ENCODE measurements at regions not wholly inside any gene's neighbourhood (a gene's known extent, or its start where the extent isn't known, plus 50 kb on each side); places are given as distances from the start of the nearest gene placed in this dataset.

GRCh38 chr13:85028035-85028434 lies 771.2 kb downstream of the SLITRK6 start:
- Histone ChIP-seq H3K9me3 (no peaks in the 10 kb centered on the region), H3K27ac (no peak overlapping the region), H3K27me3 (no peaks in the 10 kb centered on the region), H3K4me3 (replicated peaks in 1 of 3) (no peak overlapping the region), H3K4me1 (no peaks in the 10 kb centered on the region), H3K36me3 (no peaks in the 10 kb centered on the region)
- TF ChIP-seq POLR2A (IDR thresholded peaks at IDR 0.05) (no peak), CTCF (IDR thresholded peaks at IDR 0.05) (no peak)
- 91 to 96% methylated on average over 3 of the region's 3 CpGs for WGBS, 2 donors
- intact Hi-C loops (cut with DNase I): no loop called here
- no peak for DNase-seq

- H3K27ac ChIP-seq: no peak overlapping the region
- no peak overlapping the region for H3K4me3 ChIP-seq (replicated peaks in 1 of 3)
- H3K9me3 ChIP-seq: no peaks in the 10 kb centered on the region
- intact Hi-C loops (cut with DNase I): no loop called here
- DNase-seq: no peak
- no peaks in the 10 kb centered on the region for H3K4me1 ChIP-seq
- TF ChIP-seq CTCF (IDR thresholded peaks at IDR 0.05): no peak
- no peak for TF ChIP-seq POLR2A (IDR thresholded peaks at IDR 0.05)
- H3K27me3 ChIP-seq: no peaks in the 10 kb centered on the region
- H3K36me3 ChIP-seq: no peaks in the 10 kb centered on the region
- WGBS, 2 donors: 71 to 73% methylated on average over 1 of the region's 1 CpG
These were observed 780.1 kb downstream of the SLITRK6 start for GRCh38 chr13:85019121-85019520.

- no peak overlapping the region for H3K4me3 ChIP-seq (replicated peaks in 1 of 3)
- H3K27me3 ChIP-seq: no peaks in the 10 kb centered on the region
- no peaks in the 10 kb centered on the region for H3K4me1 ChIP-seq
- TF ChIP-seq CTCF (IDR thresholded peaks at IDR 0.05) (no peak), POLR2A (IDR thresholded peaks at IDR 0.05) (no peak)
- no peak overlapping the region for H3K27ac ChIP-seq
- H3K36me3 ChIP-seq: no peaks in the 10 kb centered on the region
- no peaks in the 10 kb centered on the region for H3K9me3 ChIP-seq
- intact Hi-C loops (cut with DNase I): no loop called here
- no peak for DNase-seq
These were observed 786.2 kb downstream of the SLITRK6 start for GRCh38 chr13:85013006-85013405.

- DNase-seq: no peak
- no peak overlapping the region for H3K27ac ChIP-seq
- H3K27me3 ChIP-seq: no peaks in the 10 kb centered on the region
- TF ChIP-seq POLR2A (IDR thresholded peaks at IDR 0.05): no peak
- TF ChIP-seq CTCF (IDR thresholded peaks at IDR 0.05): no peak
- no peak overlapping the region for H3K4me3 ChIP-seq (replicated peaks in 1 of 3)
- no peaks in the 10 kb centered on the region for H3K9me3 ChIP-seq
- WGBS, 2 donors: 89 to 90% methylated on average over 3 of the region's 3 CpGs
- intact Hi-C loops (cut with DNase I): no loop called here
- no peaks in the 10 kb centered on the region for H3K36me3 ChIP-seq
- no peaks in the 10 kb centered on the region for H3K4me1 ChIP-seq
These were observed 789.8 kb downstream of the SLITRK6 start for GRCh38 chr13:85009447-85009846.

GRCh38 chr13:84999252-84999651 lies 800.0 kb downstream of the SLITRK6 start:
- H3K27ac ChIP-seq: no peak overlapping the region

More at GRCh38 chr13:84999252-84999651, 800.0 kb downstream of the SLITRK6 start:
- TF ChIP-seq POLR2A (IDR thresholded peaks at IDR 0.05) (no peak), CTCF (IDR thresholded peaks at IDR 0.05) (no peak)
- Histone ChIP-seq H3K4me1 (no peaks in the 10 kb centered on the region), H3K36me3 (no peaks in the 10 kb centered on the region), H3K4me3 (replicated peaks in 1 of 3) (no peak overlapping the region), H3K27me3 (no peaks in the 10 kb centered on the region), H3K9me3 (no peaks in the 10 kb centered on the region)
- DNase-seq: no peak
- intact Hi-C loops (cut with DNase I): no loop called here
- 94 to 95% methylated on average over 1 of the region's 1 CpG for WGBS, 2 donors
